SK-N-SH (cell line): ENCODE measurements at regions not wholly inside any gene's neighbourhood (a gene's known extent, or its start where the extent isn't known, plus 50 kb on each side); places are given as distances from the start of the nearest gene placed in this dataset.

Experiments
- CTCF ChIA-PET: fragments of 300-600, 350-600 bp; formaldehyde crosslinking; extraction: SDS; loops from one replicate; lab custom pipeline; 2021; lab: Yijun Ruan, JAX
- POLR2A ChIA-PET: fragments of 350-600 bp; sonication (Branson Sonifier 250); formaldehyde crosslinking; extraction: SDS; loops from one replicate; lab custom pipeline; 2020; ENCODE audit warnings: antibody characterized with exemption, inconsistent platforms; lab: Yijun Ruan, JAX
- DNase-seq: peaks from one replicate; pipeline ENCODE4 v3.0.0; 2012
- H2AFZ ChIP-seq: fragments of 200-600 bp; sonication (generic); 2 replicates; pipeline ENCODE4 v1.8.1; 2016; ENCODE audit warnings: antibody characterized with exemption, mild to moderate bottlenecking, low read depth
- H3F3A ChIP-seq: fragments of 200-600 bp; sonication (generic); replicated peaks from 2 replicates; pipeline ENCODE3; 2016; ENCODE audit warnings: antibody characterized with exemption, mild to moderate bottlenecking; ENCODE audit not compliant: insufficient read depth
- H3K27ac ChIP-seq, 2 experiments: fragments of 200-500 bp in 1 of 2; fragments of 200-600 bp in 1 of 2; sonication (Bioruptor generic) in 1 of 2; sonication (generic), shearing (Covaris generic) in 1 of 2; 2 replicates each; pipeline versions ENCODE4 v1.5.1 to v1.6.1; 2014 to 2016; ENCODE audit warnings: low read depth in 2 of 2, inconsistent platforms in 1 of 2, low read length in 1 of 2, mild to moderate bottlenecking in 1 of 2, mixed read lengths in 1 of 2
- H3K27me3 ChIP-seq: fragments of 200-600 bp; sonication (generic), shearing (Covaris generic); 2 replicates; pipeline ENCODE4 v1.6.1; 2016; ENCODE audit warnings: mixed run types; ENCODE audit not compliant: insufficient read depth
- H3K36me3 ChIP-seq, 2 experiments: fragments of 200-500 bp in 1 of 2; fragments of 200-600 bp in 1 of 2; sonication (Bioruptor generic) in 1 of 2; sonication (generic) in 1 of 2; replicated peaks in 1 of 2; 2 replicates each; pipeline versions ENCODE3 to v1.5.1; 2014 to 2016; ENCODE audit warnings: low read length in 1 of 2, mild to moderate bottlenecking in 1 of 2; ENCODE audit not compliant: insufficient read depth in 2 of 2, control insufficient read depth in 1 of 2
- H3K4me1 ChIP-seq, 2 experiments: fragments of 200-500 bp in 1 of 2; fragments of 200-600 bp in 1 of 2; sonication (Bioruptor generic) in 1 of 2; sonication (generic), shearing (Covaris generic) in 1 of 2; 2 replicates each; pipeline versions ENCODE4 v1.5.1 to v1.6.1; 2014 to 2016; ENCODE audit warnings: low read depth in 1 of 2, low read length in 1 of 2, mixed run types in 1 of 2; ENCODE audit not compliant: insufficient read depth in 2 of 2, control insufficient read depth in 1 of 2
- H3K4me2 ChIP-seq: fragments of 200-600 bp; sonication (generic), shearing (Covaris generic); 2 replicates; pipeline ENCODE4 v1.6.1; 2017; ENCODE audit warnings: mixed run types
- H3K4me3 ChIP-seq, 2 experiments: fragments of 200-500 bp in 1 of 2; fragments of 200-600 bp in 1 of 2; sonication (Bioruptor generic) in 1 of 2; sonication (generic), shearing (Covaris generic) in 1 of 2; 2 replicates each; pipeline versions ENCODE4 v1.5.1 to v1.8.1; 2014 to 2016; ENCODE audit warnings: low read depth in 2 of 2, inconsistent platforms in 1 of 2, low read length in 1 of 2, mild to moderate bottlenecking in 1 of 2, mixed read lengths in 1 of 2, moderate library complexity in 1 of 2
- H3K79me2 ChIP-seq: fragments of 200-600 bp; sonication (generic); 2 replicates; pipeline ENCODE4 v1.8.1; 2017; ENCODE audit warnings: mild to moderate bottlenecking; ENCODE audit not compliant: insufficient read depth
- H3K9ac ChIP-seq: fragments of 200-600 bp; sonication (generic); 2 replicates; pipeline ENCODE4 v1.6.1; 2017; ENCODE audit warnings: mixed run types
- H3K9me2 ChIP-seq: fragments of 200-600 bp; sonication (generic); 2 replicates; pipeline ENCODE4 v1.6.1; 2017; ENCODE audit warnings: mixed run types
- H3K9me3 ChIP-seq: fragments of 200-600 bp; sonication (generic); 2 replicates; pipeline ENCODE4 v1.6.1; 2017; ENCODE audit warnings: mixed run types, mild to moderate bottlenecking, moderate library complexity
- H4K20me1 ChIP-seq: fragments of 200-600 bp; sonication (generic); 2 replicates; pipeline ENCODE4 v1.6.1; 2017; ENCODE audit warnings: mild to moderate bottlenecking, mixed run types; ENCODE audit not compliant: insufficient read depth
- CHD2 ChIP-seq: fragments of 150-350 bp; IDR thresholded peaks from 2 replicates; pipeline ENCODE4 v1.6.1; 2018; ENCODE audit warnings: low read length; ENCODE audit not compliant: partially characterized antibody
- CTCF ChIP-seq: fragments of 200-600 bp; sonication (generic); IDR thresholded peaks from 2 replicates; pipeline ENCODE4 v1.6.1; 2017; ENCODE audit warnings: antibody characterized with exemption, mild to moderate bottlenecking, moderate library complexity
- FOXJ3 ChIP-seq: sonication (generic); formaldehyde crosslinking; IDR thresholded peaks from 2 replicates; pipeline ENCODE4 v1.5.1; 2020; ENCODE audit warnings: mild to moderate bottlenecking, missing genetic modification reagents
- IRF3 ChIP-seq: fragments of 150-350 bp; IDR thresholded peaks from 2 replicates; pipeline ENCODE4 v1.6.1; 2016; ENCODE audit warnings: mild to moderate bottlenecking, low read depth, low read length
- MAX ChIP-seq: IDR thresholded peaks from 2 replicates; pipeline ENCODE4 v1.4.0; 2012; ENCODE audit warnings: low read depth
- NRF1 ChIP-seq: IDR thresholded peaks from 2 replicates; pipeline ENCODE4 v1.6.1; 2012; ENCODE audit warnings: low read depth, mild to moderate bottlenecking, low read length
- PBX3 ChIP-seq: IDR thresholded peaks from 2 replicates; pipeline ENCODE4; 2012
- RCOR1 ChIP-seq: fragments of 150-350 bp; IDR thresholded peaks from 2 replicates; pipeline ENCODE4 v1.6.1; 2017; ENCODE audit warnings: antibody characterized with exemption, low read length
- TAF1 ChIP-seq: IDR thresholded peaks from 2 replicates; pipeline ENCODE4 v1.6.1; 2012; ENCODE audit warnings: low read depth, mild to moderate bottlenecking, low read length, moderate library complexity, borderline replicate concordance
- TEAD4 ChIP-seq: IDR thresholded peaks from 2 replicates; pipeline ENCODE4 v1.4.0; 2012; ENCODE audit warnings: mild to moderate bottlenecking, borderline replicate concordance; ENCODE audit not compliant: insufficient read depth
- USF1 ChIP-seq: IDR thresholded peaks from 2 replicates; pipeline ENCODE4 v1.4.0; 2012; ENCODE audit warnings: low read depth, borderline replicate concordance
- ZBTB33 ChIP-seq: IDR thresholded peaks from 2 replicates; pipeline ENCODE4 v1.4.0; 2012; ENCODE audit warnings: low read depth, borderline replicate concordance
- WGBS: methylation state at CpG from one replicate; pipeline ENCODE4 v1.1.6; 2017; ENCODE audit warnings: low lambda C conversion rate; 5-methylcytosine and 5-hydroxymethylcytosine counted together

GRCh38 chr1:38719880-38720279 is 139.7 kb downstream of the RRAGC start:
- 20% methylated on average over 7 of the region's 7 CpGs for WGBS
- H4K20me1 ChIP-seq: no peaks in the 10 kb centered on the region
- ChIA-PET POLR2A (no interaction called here), CTCF (interaction anchor here (1.1 kb wide), 1 partner anchor 17 kb away, joined by 3 read pairs; no protein-coding TSS in a partner anchor)
- TF ChIP-seq CTCF (no peak), IRF3 (no peak), NRF1 (no peak), PBX3 (no peak), ZBTB33 (no peak), TAF1 (no peak), USF1 (no peak), RCOR1 (no peak), TEAD4 (no peak), FOXJ3 (CRISPR knock-in tag) (no peak), CHD2 (no peak), MAX (no peak)
- DNase-seq: no peak
- no peak overlapping the region for H2AFZ ChIP-seq
- no peak overlapping the region for H3K27ac ChIP-seq
- H3K9me2 ChIP-seq: no peaks in the 10 kb centered on the region
- H3K4me3 ChIP-seq: no peak overlapping the region
- no peaks in the 10 kb centered on the region for H3K36me3 ChIP-seq
- no peak overlapping the region for H3K4me2 ChIP-seq
- H3K27me3 ChIP-seq: peaks cover 9% of the 10 kb centered on the region; the same call in 1 of the 2 replicates
- H3K4me1 ChIP-seq: peaks cover 0 to 4% of the 10 kb centered on the region in 2 experiments; a peak in 1 of 4 replicates
- H3K9ac ChIP-seq: no peak overlapping the region
- H3K79me2 ChIP-seq: no peaks in the 10 kb centered on the region
- H3K9me3 ChIP-seq: no peaks in the 10 kb centered on the region
- H3F3A ChIP-seq: no peaks in the 10 kb centered on the region
